DND-41 (cell line): ENCODE measurements at regions not wholly inside any gene's neighbourhood (a gene's known extent, or its start where the extent isn't known, plus 50 kb on each side); places are given as distances from the start of the nearest gene placed in this dataset.

Experiments used
- EZH2 ChIP-seq: IDR thresholded peaks from 3 replicates; pipeline ENCODE4 v1.6.1; 2012; ENCODE audit warnings: borderline replicate concordance, low read depth, mild to moderate bottlenecking, moderate library complexity, low read length, inconsistent platforms; ENCODE audit not compliant: severe bottlenecking
- TF ChIP-seq, protein P1 (sequence below): IDR thresholded peaks from 2 replicates; pipeline ENCODE4 v1.5.1; 2012; ENCODE audit warnings: borderline replicate concordance, low read length, moderate library complexity, mild to moderate bottlenecking; ENCODE audit not compliant: poor library complexity, severe bottlenecking; ENCODE audit errors: extremely low read depth

DNA sequence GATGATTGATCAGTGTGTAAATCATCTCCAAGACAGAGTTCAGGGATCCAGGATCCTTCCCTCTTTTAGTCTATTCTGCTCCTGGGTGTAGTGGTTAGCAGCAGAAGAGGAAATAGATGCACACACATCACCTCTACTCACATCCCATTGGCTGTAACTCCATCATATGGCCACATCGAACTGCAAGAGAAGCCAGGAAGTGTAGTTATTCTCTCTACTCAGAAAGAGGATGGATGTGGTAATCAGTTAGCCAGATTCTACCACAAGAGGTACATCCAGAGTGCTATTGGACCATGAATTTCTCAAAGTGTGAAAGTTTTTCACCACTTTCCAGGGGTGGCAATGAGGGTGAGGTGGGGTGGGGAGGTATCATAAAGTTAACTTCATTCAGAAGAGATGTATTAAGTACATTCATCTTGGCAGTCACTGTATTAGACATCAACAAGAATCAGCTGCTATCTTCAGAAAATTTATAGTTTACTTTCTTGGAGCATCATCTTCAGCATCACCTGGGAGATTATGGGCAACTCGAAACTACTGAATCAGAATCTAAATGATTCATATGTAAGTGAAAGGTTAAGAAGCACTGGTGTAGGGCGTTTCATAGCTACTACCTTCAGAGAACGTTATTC is 60.6 kb upstream of the GAP43 start:
- TF ChIP-seq, protein P1, sequence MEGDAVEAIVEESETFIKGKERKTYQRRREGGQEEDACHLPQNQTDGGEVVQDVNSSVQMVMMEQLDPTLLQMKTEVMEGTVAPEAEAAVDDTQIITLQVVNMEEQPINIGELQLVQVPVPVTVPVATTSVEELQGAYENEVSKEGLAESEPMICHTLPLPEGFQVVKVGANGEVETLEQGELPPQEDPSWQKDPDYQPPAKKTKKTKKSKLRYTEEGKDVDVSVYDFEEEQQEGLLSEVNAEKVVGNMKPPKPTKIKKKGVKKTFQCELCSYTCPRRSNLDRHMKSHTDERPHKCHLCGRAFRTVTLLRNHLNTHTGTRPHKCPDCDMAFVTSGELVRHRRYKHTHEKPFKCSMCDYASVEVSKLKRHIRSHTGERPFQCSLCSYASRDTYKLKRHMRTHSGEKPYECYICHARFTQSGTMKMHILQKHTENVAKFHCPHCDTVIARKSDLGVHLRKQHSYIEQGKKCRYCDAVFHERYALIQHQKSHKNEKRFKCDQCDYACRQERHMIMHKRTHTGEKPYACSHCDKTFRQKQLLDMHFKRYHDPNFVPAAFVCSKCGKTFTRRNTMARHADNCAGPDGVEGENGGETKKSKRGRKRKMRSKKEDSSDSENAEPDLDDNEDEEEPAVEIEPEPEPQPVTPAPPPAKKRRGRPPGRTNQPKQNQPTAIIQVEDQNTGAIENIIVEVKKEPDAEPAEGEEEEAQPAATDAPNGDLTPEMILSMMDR = no peak
- TF ChIP-seq EZH2 = no peak
